ENCODE measurements at regions not wholly inside any gene's neighbourhood (a gene's known extent, or its start where the extent isn't known, plus 50 kb on each side); places are given as distances from the start of the nearest gene placed in this dataset.

DNA sequence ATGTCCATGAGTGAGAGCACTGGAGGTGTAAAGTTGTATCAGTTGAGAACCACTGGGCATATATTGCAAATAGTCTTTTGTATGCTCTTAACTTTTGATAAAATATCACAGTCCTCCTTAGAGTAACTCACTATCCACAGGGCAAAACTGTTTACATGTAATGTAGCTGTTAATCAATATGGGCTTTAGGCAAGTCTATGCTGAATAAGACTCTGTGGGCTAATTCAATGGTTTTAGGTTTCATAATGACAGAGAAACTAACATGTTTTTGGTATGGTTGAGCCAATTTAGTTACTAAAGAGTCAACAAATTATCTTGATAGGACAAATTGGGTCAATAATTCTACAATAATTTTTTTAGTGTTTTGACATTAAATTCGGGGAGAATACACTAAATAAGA lies 1134.9 kb upstream of the FAM98A start:
- no peaks in the 10 kb centered on the region for H3K4me1 ChIP-seq (replicated peaks)
- 89% methylated on average over 1 of the region's 1 CpG for WGBS
- no peaks in the 10 kb centered on the region for H3K36me3 ChIP-seq
- no peaks in the 10 kb centered on the region for H3K27me3 ChIP-seq (replicated peaks; ENCODE audit: insufficient read depth)
- no peak overlapping the region for H3K27ac ChIP-seq
- H3K4me3 ChIP-seq, result no peak overlapping the region
- DNase-seq (ENCODE audit: low spot score), result no peak
- intact Hi-C loops (cut with DNase I), result no loop called here
- TF ChIP-seq POLR2A (IDR thresholded peaks at IDR 0.05) (no peak), POLR2AphosphoS5 (IDR thresholded peaks at IDR 0.05) (no peak)
- TF ChIP-seq, protein P1, sequence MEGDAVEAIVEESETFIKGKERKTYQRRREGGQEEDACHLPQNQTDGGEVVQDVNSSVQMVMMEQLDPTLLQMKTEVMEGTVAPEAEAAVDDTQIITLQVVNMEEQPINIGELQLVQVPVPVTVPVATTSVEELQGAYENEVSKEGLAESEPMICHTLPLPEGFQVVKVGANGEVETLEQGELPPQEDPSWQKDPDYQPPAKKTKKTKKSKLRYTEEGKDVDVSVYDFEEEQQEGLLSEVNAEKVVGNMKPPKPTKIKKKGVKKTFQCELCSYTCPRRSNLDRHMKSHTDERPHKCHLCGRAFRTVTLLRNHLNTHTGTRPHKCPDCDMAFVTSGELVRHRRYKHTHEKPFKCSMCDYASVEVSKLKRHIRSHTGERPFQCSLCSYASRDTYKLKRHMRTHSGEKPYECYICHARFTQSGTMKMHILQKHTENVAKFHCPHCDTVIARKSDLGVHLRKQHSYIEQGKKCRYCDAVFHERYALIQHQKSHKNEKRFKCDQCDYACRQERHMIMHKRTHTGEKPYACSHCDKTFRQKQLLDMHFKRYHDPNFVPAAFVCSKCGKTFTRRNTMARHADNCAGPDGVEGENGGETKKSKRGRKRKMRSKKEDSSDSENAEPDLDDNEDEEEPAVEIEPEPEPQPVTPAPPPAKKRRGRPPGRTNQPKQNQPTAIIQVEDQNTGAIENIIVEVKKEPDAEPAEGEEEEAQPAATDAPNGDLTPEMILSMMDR (IDR thresholded peaks at IDR 0.05), result no peak
- H3K9me3 ChIP-seq, result no peaks in the 10 kb centered on the region

DNA sequence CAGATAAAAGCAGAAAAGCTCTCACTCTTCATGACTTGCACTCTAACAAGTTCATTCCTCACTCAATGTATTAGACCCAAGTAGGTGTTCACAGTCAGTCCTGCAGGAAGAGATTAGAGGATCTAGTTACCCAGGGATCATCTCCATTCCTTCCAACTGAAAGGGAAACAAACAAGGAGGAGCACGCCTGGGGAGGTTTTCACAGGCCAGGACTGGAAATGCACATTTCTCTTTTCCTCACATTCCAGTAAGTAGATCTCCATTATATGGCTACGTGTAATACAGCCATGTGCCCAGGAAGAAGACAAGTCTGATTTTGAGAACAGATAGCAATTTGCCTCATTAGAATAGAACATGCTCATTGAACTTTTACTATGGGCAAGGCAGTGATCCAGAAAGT lies 1132.2 kb upstream of the FAM98A start:
- no peak overlapping the region for H3K4me3 ChIP-seq
- intact Hi-C loops (cut with DNase I), result no loop called here
- no peaks in the 10 kb centered on the region for H3K9me3 ChIP-seq
- TF ChIP-seq, protein P1 (IDR thresholded peaks at IDR 0.05), result no peak
- TF ChIP-seq POLR2AphosphoS5 (IDR thresholded peaks at IDR 0.05) (no peak), POLR2A (IDR thresholded peaks at IDR 0.05) (no peak)
- H3K4me1 ChIP-seq (replicated peaks), result no peaks in the 10 kb centered on the region
- H3K36me3 ChIP-seq, result no peaks in the 10 kb centered on the region
- no peak for DNase-seq (ENCODE audit: low spot score)
- no peaks in the 10 kb centered on the region for H3K27me3 ChIP-seq (replicated peaks; ENCODE audit: insufficient read depth)
- H3K27ac ChIP-seq, result no peak overlapping the region
- 69% methylated on average over 2 of the region's 2 CpGs for WGBS

DNA sequence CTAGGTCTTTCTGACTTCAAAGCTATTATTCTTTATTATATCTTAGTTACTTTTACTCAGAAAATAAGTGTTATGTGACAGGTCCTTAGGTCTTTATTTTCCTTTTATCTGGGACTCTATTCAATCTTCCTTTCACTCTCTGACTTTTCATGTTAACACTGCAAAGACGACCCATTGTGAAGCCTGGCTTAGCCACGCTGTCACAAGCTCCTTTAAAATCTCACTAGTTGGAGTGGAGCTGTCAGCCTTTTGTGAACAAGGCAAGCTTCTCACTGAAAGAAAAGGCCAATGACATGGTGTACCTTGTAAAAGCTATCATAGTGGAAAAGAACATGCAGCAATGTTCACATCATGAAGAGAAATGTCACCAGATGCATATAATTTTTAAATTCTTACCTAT lies 1130.7 kb upstream of the FAM98A start:
- no peaks in the 10 kb centered on the region for H3K27me3 ChIP-seq (replicated peaks; ENCODE audit: insufficient read depth)
- DNase-seq (ENCODE audit: low spot score), result no peak
- no peaks in the 10 kb centered on the region for H3K36me3 ChIP-seq
- 23% methylated on average over 2 of the region's 2 CpGs for WGBS
- no peaks in the 10 kb centered on the region for H3K4me1 ChIP-seq (replicated peaks)
- intact Hi-C loops (cut with DNase I), result no loop called here
- no peak overlapping the region for H3K4me3 ChIP-seq
- no peaks in the 10 kb centered on the region for H3K9me3 ChIP-seq
- TF ChIP-seq POLR2AphosphoS5 (IDR thresholded peaks at IDR 0.05) (no peak), POLR2A (IDR thresholded peaks at IDR 0.05) (no peak)
- TF ChIP-seq, protein P1 (IDR thresholded peaks at IDR 0.05), result no peak
- no peak overlapping the region for H3K27ac ChIP-seq

DNA sequence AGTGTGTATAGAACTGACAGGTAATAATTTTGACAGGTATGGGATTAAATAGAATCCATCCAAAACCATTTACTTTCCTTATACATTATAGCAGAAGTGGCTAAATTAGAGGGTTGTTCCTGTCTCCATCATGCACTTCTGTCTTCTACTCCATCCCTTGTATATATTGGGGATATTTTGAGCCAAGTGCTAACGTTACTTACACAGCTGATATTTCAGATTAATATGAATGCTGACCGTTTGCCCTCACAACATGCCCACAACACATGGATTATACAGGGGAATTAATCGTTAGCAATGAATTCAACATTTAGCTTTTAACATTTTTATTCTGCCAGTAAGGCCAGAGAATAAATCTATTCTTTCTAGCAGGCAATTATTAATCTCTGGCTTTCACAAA lies 1125.0 kb upstream of the FAM98A start:
- no peaks in the 10 kb centered on the region for H3K27me3 ChIP-seq (replicated peaks; ENCODE audit: insufficient read depth)
- H3K4me1 ChIP-seq (replicated peaks), result no peaks in the 10 kb centered on the region
- TF ChIP-seq POLR2A (IDR thresholded peaks at IDR 0.05), result no peak
- no peak for TF ChIP-seq POLR2AphosphoS5 (IDR thresholded peaks at IDR 0.05)
- TF ChIP-seq, protein P1 (IDR thresholded peaks at IDR 0.05), result no peak
- H3K4me3 ChIP-seq, result no peak overlapping the region
- H3K27ac ChIP-seq, result no peak overlapping the region
- no peak for DNase-seq (ENCODE audit: low spot score)
- WGBS, result 81% methylated on average over 3 of the region's 3 CpGs
- intact Hi-C loops (cut with DNase I), result no loop called here
- H3K9me3 ChIP-seq, result no peaks in the 10 kb centered on the region
- no peaks in the 10 kb centered on the region for H3K36me3 ChIP-seq

DNA sequence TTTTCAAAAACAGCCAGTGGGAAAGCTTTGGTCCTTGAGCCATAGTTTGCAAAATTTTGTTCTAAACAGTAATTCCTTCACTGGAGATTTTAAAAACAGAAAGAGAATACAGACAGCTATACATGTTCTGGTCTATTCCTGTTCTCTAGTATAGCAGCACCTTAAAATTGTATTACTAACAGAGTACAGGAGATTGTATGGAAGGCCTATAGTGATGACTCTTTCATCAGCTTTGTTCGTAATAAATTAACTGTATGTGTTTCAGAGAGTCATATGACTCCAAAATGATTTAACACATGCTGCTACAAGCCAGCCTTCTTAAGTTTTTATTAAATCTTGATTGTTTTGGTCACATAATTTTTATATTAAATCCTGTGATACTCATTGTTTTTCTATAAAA lies 1124.6 kb upstream of the FAM98A start:
- H3K36me3 ChIP-seq, result no peaks in the 10 kb centered on the region
- 79% methylated on average over 1 of the region's 1 CpG for WGBS
- H3K4me3 ChIP-seq, result no peak overlapping the region
- DNase-seq (ENCODE audit: low spot score), result no peak
- TF ChIP-seq POLR2AphosphoS5 (IDR thresholded peaks at IDR 0.05) (no peak), POLR2A (IDR thresholded peaks at IDR 0.05) (no peak)
- TF ChIP-seq, protein P1 (IDR thresholded peaks at IDR 0.05), result no peak
- no peaks in the 10 kb centered on the region for H3K27me3 ChIP-seq (replicated peaks; ENCODE audit: insufficient read depth)
- intact Hi-C loops (cut with DNase I), result no loop called here
- no peaks in the 10 kb centered on the region for H3K4me1 ChIP-seq (replicated peaks)
- H3K27ac ChIP-seq, result no peak overlapping the region
- H3K9me3 ChIP-seq, result no peaks in the 10 kb centered on the region

All from prostate gland (tissue), 2 donors.